Natural killer cell treated with Interleukin-12 subunit alpha and Interleukin-12 subunit beta and Interleukin-15 and Interleukin-18, amount 100 ng/mL, for 72 hours (primary cell): ENCODE measurements at regions not wholly inside any gene's neighbourhood (a gene's known extent, or its start where the extent isn't known, plus 50 kb on each side); places are given as distances from the start of the nearest gene placed in this dataset.

ENCODE experiments used
- ATAC-seq, 2 donors: fragments of 150-1000 bp; cut with Tn5 transposase in 1 of 2; sonication (Bioruptor Pico), chemical (Tn5 transposase) in 1 of 2; 2 replicates each; pipeline ENCODE4 v1.10.0; 2021
- DNase-seq: peaks from one replicate; pipeline ENCODE4 v3.0.0; 2022; ENCODE audit warnings: low spot score
- H3K27ac Mint-ChIP-seq, 2 donors: 1 replicate in 1 of 2; 2 replicates in 1 of 2; pipeline ENCODE4 v1.8.0; 2022; ENCODE audit warnings: mixed read lengths in 2 of 2, mild to moderate bottlenecking in 1 of 2, moderate library complexity in 1 of 2
- H3K27me3 Mint-ChIP-seq, 2 donors: 1 replicate in 1 of 2; 2 replicates in 1 of 2; pipeline ENCODE4 v1.8.0; 2022; ENCODE audit warnings: mixed read lengths in 2 of 2
- H3K36me3 Mint-ChIP-seq: one replicate; pipeline ENCODE4 v1.8.0; 2022; ENCODE audit warnings: mixed read lengths
- H3K4me1 Mint-ChIP-seq, 2 donors: 1 replicate in 1 of 2; 2 replicates in 1 of 2; pipeline ENCODE4 v1.8.0; 2022; ENCODE audit warnings: low read depth in 2 of 2, mixed read lengths in 2 of 2, mild to moderate bottlenecking in 1 of 2
- H3K4me3 Mint-ChIP-seq: one replicate; pipeline ENCODE4 v1.8.0; 2022; ENCODE audit warnings: mixed read lengths
- H3K9me3 Mint-ChIP-seq: 2 replicates; pipeline ENCODE4 v1.8.0; 2022; ENCODE audit warnings: mixed read lengths

GRCh38 chr15:31151301-31152233 is 50.0 kb upstream of the TRPM1 start:
- ATAC-seq, result peak in 1 of 2 donors; percentile 36
- no peaks in the 10 kb centered on the region for H3K36me3 Mint-ChIP-seq
- peaks cover 0 to 7% of the 10 kb centered on the region in 2 donors for H3K27me3 Mint-ChIP-seq
- H3K4me3 Mint-ChIP-seq, result no peak overlapping the region
- no peak for DNase-seq
- H3K27ac Mint-ChIP-seq, result peak overlapping the region in 1 of 2 donors; percentile 57
- H3K9me3 Mint-ChIP-seq, result no peaks in the 10 kb centered on the region
- peaks cover 0 to 2% of the 10 kb centered on the region in 2 donors for H3K4me1 Mint-ChIP-seq

GRCh38 chr15:31153531-31153930 is 52.0 kb upstream of the TRPM1 start:
- peaks cover 0 to 2% of the 10 kb centered on the region in 2 donors for H3K4me1 Mint-ChIP-seq
- H3K36me3 Mint-ChIP-seq, result no peaks in the 10 kb centered on the region
- H3K27me3 Mint-ChIP-seq, result peaks cover 0 to 7% of the 10 kb centered on the region in 2 donors
- ATAC-seq, result no peak
- H3K27ac Mint-ChIP-seq, result no peak overlapping the region
- peak; percentile 8 for DNase-seq
- H3K4me3 Mint-ChIP-seq, result no peak overlapping the region
- no peaks in the 10 kb centered on the region for H3K9me3 Mint-ChIP-seq

- no peaks in the 10 kb centered on the region for H3K36me3 Mint-ChIP-seq
- H3K9me3 Mint-ChIP-seq, result no peaks in the 10 kb centered on the region
- peaks cover 0 to 2% of the 10 kb centered on the region in 2 donors for H3K4me1 Mint-ChIP-seq
- ATAC-seq, result no peak
- peaks cover 0 to 2% of the 10 kb centered on the region in 2 donors for H3K27me3 Mint-ChIP-seq
- peak; percentile 25 for DNase-seq
- H3K27ac Mint-ChIP-seq, result no peak overlapping the region
- no peak overlapping the region for H3K4me3 Mint-ChIP-seq
These were observed 53.6 kb upstream of the TRPM1 start for GRCh38 chr15:31155151-31155550.

- DNase-seq, result no peak
- H3K27ac Mint-ChIP-seq, result no peak overlapping the region
- no peaks in the 10 kb centered on the region for H3K36me3 Mint-ChIP-seq
- H3K27me3 Mint-ChIP-seq, result peaks cover 0 to 2% of the 10 kb centered on the region in 2 donors
- H3K4me3 Mint-ChIP-seq, result no peak overlapping the region
- H3K9me3 Mint-ChIP-seq, result no peaks in the 10 kb centered on the region
- H3K4me1 Mint-ChIP-seq, result peaks cover 0 to 5% of the 10 kb centered on the region in 2 donors
- no peak for ATAC-seq
These were observed 54.7 kb upstream of the TRPM1 start for GRCh38 chr15:31156226-31156625.

- Mint-ChIP-seq H3K36me3 (no peaks in the 10 kb centered on the region), H3K9me3 (no peaks in the 10 kb centered on the region), H3K4me3 (no peak overlapping the region), H3K4me1 (peaks cover 0 to 3% of the 10 kb centered on the region in 2 donors), H3K27me3 (no peaks in the 10 kb centered on the region), H3K27ac (no peak overlapping the region)
- no peak for ATAC-seq
- no peak for DNase-seq
These were observed 55.3 kb upstream of the TRPM1 start for GRCh38 chr15:31156808-31157207.

- Mint-ChIP-seq H3K9me3 (no peaks in the 10 kb centered on the region), H3K36me3 (no peaks in the 10 kb centered on the region), H3K27me3 (no peaks in the 10 kb centered on the region), H3K4me1 (peaks cover 0 to 5% of the 10 kb centered on the region in 2 donors), H3K4me3 (no peak overlapping the region), H3K27ac (no peak overlapping the region)
- DNase-seq (no peak), ATAC-seq (no peak)
These were observed 56.1 kb upstream of the TRPM1 start for GRCh38 chr15:31157644-31158069.

GRCh38 chr15:31158858-31159569 is 57.5 kb upstream of the TRPM1 start:
- Mint-ChIP-seq H3K36me3 (no peaks in the 10 kb centered on the region), H3K4me1 (peaks cover 0 to 15% of the 10 kb centered on the region in 2 donors), H3K27me3 (no peaks in the 10 kb centered on the region), H3K4me3 (no peak overlapping the region), H3K9me3 (no peaks in the 10 kb centered on the region), H3K27ac (no peak overlapping the region)
- DNase-seq, result no peak
- ATAC-seq, result no peak

GRCh38 chr15:31159837-31160236 is 58.3 kb upstream of the TRPM1 start:
- Mint-ChIP-seq H3K36me3 (no peaks in the 10 kb centered on the region), H3K4me1 (peaks cover 0 to 19% of the 10 kb centered on the region in 2 donors), H3K4me3 (no peak overlapping the region), H3K27me3 (no peaks in the 10 kb centered on the region), H3K27ac (no peak overlapping the region), H3K9me3 (no peaks in the 10 kb centered on the region)
- no peak for DNase-seq
- peak in 1 of 2 donors; percentile 25 for ATAC-seq

- Mint-ChIP-seq H3K27me3 (no peaks in the 10 kb centered on the region), H3K36me3 (no peaks in the 10 kb centered on the region), H3K9me3 (no peaks in the 10 kb centered on the region), H3K27ac (no peak overlapping the region), H3K4me1 (peaks cover 0 to 19% of the 10 kb centered on the region in 2 donors), H3K4me3 (no peak overlapping the region)
- DNase-seq, result no peak
- peak in 1 of 2 donors; percentile 8 for ATAC-seq
These were observed 58.8 kb upstream of the TRPM1 start for GRCh38 chr15:31160297-31160696.

GRCh38 chr15:31160740-31161495 is 59.4 kb upstream of the TRPM1 start:
- ATAC-seq (peak in 1 of 2 donors; percentile 41), DNase-seq (no peak)
- Mint-ChIP-seq H3K9me3 (no peaks in the 10 kb centered on the region), H3K27ac (no peak overlapping the region), H3K36me3 (no peaks in the 10 kb centered on the region), H3K27me3 (no peaks in the 10 kb centered on the region), H3K4me3 (no peak overlapping the region), H3K4me1 (peaks cover 0 to 19% of the 10 kb centered on the region in 2 donors)

- no peak for DNase-seq
- peaks cover 0 to 21% of the 10 kb centered on the region in 2 donors for H3K4me1 Mint-ChIP-seq
- H3K9me3 Mint-ChIP-seq, result no peaks in the 10 kb centered on the region
- ATAC-seq, result no peak
- peak overlapping the region in 1 of 2 donors; percentile 21 for H3K27ac Mint-ChIP-seq
- H3K36me3 Mint-ChIP-seq, result no peaks in the 10 kb centered on the region
- no peak overlapping the region for H3K4me3 Mint-ChIP-seq
- no peaks in the 10 kb centered on the region for H3K27me3 Mint-ChIP-seq
These were observed 60.4 kb upstream of the TRPM1 start for GRCh38 chr15:31161951-31162350.

- ATAC-seq, result no peak
- Mint-ChIP-seq H3K36me3 (no peaks in the 10 kb centered on the region), H3K27ac (peak overlapping the region in 1 of 2 donors; percentile 67), H3K4me3 (no peak overlapping the region), H3K4me1 (peaks cover 8 to 30% of the 10 kb centered on the region in 2 donors), H3K27me3 (no peaks in the 10 kb centered on the region), H3K9me3 (peaks cover under 1% of the 10 kb centered on the region)
- DNase-seq, result no peak
These were observed 61.4 kb upstream of the TRPM1 start for GRCh38 chr15:31162721-31163510.
